ENCODE measurements at regions not wholly inside any gene's neighbourhood (a gene's known extent, or its start where the extent isn't known, plus 50 kb on each side); places are given as distances from the start of the nearest gene placed in this dataset.
"Not testable (repeated sequence)": the region's sequence is repeated elsewhere in the genome, so short reads cannot be mapped to it uniquely, and the experiment has no call there.

DNA sequence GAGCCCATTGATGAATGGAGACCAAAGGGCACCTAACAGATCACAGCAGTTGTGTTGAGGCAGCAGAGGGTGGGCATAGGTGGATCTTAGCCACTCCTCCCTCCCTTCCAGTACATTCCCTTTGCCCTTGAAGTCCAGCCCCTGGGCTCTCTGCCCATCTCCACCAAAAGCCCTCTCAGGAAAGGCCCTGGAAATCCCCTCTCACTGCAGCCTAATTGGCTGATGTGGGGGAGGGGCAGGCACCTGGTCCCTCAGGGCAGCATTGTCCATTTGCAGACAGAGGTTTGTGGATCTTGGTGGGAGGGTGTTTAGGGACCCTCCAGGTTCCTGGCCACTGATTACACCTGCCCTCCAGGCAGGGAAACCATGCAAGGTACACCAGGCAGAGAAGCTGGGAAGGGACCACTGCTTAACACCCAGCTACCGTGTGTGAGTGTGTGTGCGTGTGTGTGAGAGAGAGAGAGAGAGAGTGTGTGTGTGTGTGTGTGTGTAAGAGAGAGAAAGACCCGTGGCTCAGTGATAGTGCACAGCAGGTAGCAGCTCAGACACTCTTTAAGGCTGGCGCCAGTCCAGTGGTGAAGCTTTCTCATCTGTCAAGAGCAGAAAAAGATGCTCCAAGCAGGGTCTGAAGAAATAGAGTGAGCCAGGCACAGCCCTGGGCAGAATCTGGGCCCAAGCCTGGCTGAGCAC, 71.1 kb downstream of the MATN1 start:
- H3K27ac ChIP-seq, result no peak overlapping the region
- FAIRE-seq (no peak), ATAC-seq (no peak), DNase-seq (ENCODE audit: low read depth in 1 of 2, low spot score in 1 of 2) (no peak)
- TF ChIP-seq TP53 (CRISPR knock-in tag; IDR thresholded peaks at IDR 0.05), result no peak
- TF ChIP-seq RCOR1 (IDR thresholded peaks at IDR 0.05; ENCODE audit: low read depth, low read length), result no peak
- no peak for TF ChIP-seq ZFP36 (IDR thresholded peaks at IDR 0.05; ENCODE audit: borderline replicate concordance, partially characterized antibody)
- TF ChIP-seq HOXB13 (CRISPR knock-in tag; IDR thresholded peaks at IDR 0.05; ENCODE audit: low read depth), result no peak
- TF ChIP-seq KDM1A (IDR thresholded peaks at IDR 0.05; ENCODE audit: low read depth), result no peak
- no peak for TF ChIP-seq SREBF2 (IDR thresholded peaks at IDR 0.05)
- TF ChIP-seq MAZ (IDR thresholded peaks at IDR 0.05; ENCODE audit: borderline replicate concordance, low read depth, low read length), result no peak
- TF ChIP-seq, protein P1, sequence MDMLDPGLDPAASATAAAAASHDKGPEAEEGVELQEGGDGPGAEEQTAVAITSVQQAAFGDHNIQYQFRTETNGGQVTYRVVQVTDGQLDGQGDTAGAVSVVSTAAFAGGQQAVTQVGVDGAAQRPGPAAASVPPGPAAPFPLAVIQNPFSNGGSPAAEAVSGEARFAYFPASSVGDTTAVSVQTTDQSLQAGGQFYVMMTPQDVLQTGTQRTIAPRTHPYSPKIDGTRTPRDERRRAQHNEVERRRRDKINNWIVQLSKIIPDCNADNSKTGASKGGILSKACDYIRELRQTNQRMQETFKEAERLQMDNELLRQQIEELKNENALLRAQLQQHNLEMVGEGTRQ (IDR thresholded peaks at IDR 0.05), result no peak
- no peak overlapping the region for H3K4me2 ChIP-seq
- WGBS (ENCODE audit: missing lambda C conversion rate), result 63% methylated on average over 4 of the region's 4 CpGs
- POLR2A ChIA-PET, result no interaction called here
- H3K4me3 ChIP-seq, result no peak overlapping the region
- H3K9me3 ChIP-seq, result no peaks in the 10 kb centered on the region
- CTCF ChIA-PET, result no interaction called here
- H3K4me1 ChIP-seq, result no peaks in the 10 kb centered on the region

GRCh38 chr1:30651395-30651794, 72.0 kb downstream of the MATN1 start:
- WGBS (ENCODE audit: missing lambda C conversion rate), result 0% methylated on average over 1 of the region's 5 CpGs

DNA sequence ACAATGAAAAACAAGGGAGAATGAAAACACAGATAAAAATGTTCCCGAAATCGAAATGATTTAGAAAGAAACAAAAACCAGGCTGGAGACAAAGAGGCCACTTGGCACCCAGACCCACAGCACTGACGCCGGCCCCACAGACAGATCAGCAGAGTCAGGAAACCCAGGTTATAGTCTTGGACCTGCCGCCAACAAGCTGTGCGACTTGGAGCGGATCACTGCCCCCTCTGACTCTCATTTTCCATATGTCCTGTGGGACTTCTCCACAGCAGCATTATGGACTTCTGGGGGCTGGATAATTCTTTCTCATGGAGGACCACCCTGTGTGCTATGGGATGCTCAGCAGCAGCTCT, 72.4 kb downstream of the MATN1 start:
- Histone ChIP-seq H3K4me2 (no peak overlapping the region), H3K9me3 (no peaks in the 10 kb centered on the region), H3K4me3 (no peak overlapping the region), H3K4me1 (no peaks in the 10 kb centered on the region), H3K27ac (no peak overlapping the region)
- POLR2A ChIA-PET, result no interaction called here
- no peak for DNase-seq (ENCODE audit: low read depth in 1 of 2, low spot score in 1 of 2)
- CTCF ChIA-PET, result no interaction called here
- TF ChIP-seq, protein P2, sequence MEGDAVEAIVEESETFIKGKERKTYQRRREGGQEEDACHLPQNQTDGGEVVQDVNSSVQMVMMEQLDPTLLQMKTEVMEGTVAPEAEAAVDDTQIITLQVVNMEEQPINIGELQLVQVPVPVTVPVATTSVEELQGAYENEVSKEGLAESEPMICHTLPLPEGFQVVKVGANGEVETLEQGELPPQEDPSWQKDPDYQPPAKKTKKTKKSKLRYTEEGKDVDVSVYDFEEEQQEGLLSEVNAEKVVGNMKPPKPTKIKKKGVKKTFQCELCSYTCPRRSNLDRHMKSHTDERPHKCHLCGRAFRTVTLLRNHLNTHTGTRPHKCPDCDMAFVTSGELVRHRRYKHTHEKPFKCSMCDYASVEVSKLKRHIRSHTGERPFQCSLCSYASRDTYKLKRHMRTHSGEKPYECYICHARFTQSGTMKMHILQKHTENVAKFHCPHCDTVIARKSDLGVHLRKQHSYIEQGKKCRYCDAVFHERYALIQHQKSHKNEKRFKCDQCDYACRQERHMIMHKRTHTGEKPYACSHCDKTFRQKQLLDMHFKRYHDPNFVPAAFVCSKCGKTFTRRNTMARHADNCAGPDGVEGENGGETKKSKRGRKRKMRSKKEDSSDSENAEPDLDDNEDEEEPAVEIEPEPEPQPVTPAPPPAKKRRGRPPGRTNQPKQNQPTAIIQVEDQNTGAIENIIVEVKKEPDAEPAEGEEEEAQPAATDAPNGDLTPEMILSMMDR (IDR thresholded peaks at IDR 0.05), result no peak
- TF ChIP-seq, protein P3, sequence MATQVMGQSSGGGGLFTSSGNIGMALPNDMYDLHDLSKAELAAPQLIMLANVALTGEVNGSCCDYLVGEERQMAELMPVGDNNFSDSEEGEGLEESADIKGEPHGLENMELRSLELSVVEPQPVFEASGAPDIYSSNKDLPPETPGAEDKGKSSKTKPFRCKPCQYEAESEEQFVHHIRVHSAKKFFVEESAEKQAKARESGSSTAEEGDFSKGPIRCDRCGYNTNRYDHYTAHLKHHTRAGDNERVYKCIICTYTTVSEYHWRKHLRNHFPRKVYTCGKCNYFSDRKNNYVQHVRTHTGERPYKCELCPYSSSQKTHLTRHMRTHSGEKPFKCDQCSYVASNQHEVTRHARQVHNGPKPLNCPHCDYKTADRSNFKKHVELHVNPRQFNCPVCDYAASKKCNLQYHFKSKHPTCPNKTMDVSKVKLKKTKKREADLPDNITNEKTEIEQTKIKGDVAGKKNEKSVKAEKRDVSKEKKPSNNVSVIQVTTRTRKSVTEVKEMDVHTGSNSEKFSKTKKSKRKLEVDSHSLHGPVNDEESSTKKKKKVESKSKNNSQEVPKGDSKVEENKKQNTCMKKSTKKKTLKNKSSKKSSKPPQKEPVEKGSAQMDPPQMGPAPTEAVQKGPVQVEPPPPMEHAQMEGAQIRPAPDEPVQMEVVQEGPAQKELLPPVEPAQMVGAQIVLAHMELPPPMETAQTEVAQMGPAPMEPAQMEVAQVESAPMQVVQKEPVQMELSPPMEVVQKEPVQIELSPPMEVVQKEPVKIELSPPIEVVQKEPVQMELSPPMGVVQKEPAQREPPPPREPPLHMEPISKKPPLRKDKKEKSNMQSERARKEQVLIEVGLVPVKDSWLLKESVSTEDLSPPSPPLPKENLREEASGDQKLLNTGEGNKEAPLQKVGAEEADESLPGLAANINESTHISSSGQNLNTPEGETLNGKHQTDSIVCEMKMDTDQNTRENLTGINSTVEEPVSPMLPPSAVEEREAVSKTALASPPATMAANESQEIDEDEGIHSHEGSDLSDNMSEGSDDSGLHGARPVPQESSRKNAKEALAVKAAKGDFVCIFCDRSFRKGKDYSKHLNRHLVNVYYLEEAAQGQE (IDR thresholded peaks at IDR 0.05), result no peak
- TF ChIP-seq JUNB (IDR thresholded peaks at IDR 0.05) (no peak), HOXB13 (CRISPR knock-in tag; IDR thresholded peaks at IDR 0.05; ENCODE audit: low read depth) (no peak), HEYL (CRISPR knock-in tag; IDR thresholded peaks at IDR 0.05) (no peak), HDAC2 (IDR thresholded peaks at IDR 0.05) (no peak), GATA3 (IDR thresholded peaks at IDR 0.05; ENCODE audit: borderline replicate concordance) (no peak), NPAS2 (CRISPR knock-in tag; IDR thresholded peaks at IDR 0.05; ENCODE audit: borderline replicate concordance) (no peak), FOXS1 (CRISPR knock-in tag; IDR thresholded peaks at IDR 0.05) (no peak), ELK1 (IDR thresholded peaks at IDR 0.05; ENCODE audit: low read depth, low read length) (no peak), ESRRA (IDR thresholded peaks at IDR 0.05; ENCODE audit: borderline replicate concordance, low read length) (no peak), SMC3 (IDR thresholded peaks at IDR 0.05) (no peak), CBX8 (IDR thresholded peaks at IDR 0.05) (no peak)
- ATAC-seq, result no peak
- 66% methylated on average over 7 of the region's 7 CpGs for WGBS (ENCODE audit: missing lambda C conversion rate)
- FAIRE-seq, result no peak

More at GRCh38 chr1:30651395-30651794, 72.0 kb downstream of the MATN1 start:
- ATAC-seq; CTCF ChIA-PET; DNase-seq (ENCODE audit: low read depth in 1 of 2, low spot score in 1 of 2); H3K9me3 ChIP-seq; H3K4me1 ChIP-seq; FAIRE-seq; H3K27ac ChIP-seq; H3K4me3 ChIP-seq; POLR2A ChIA-PET; H3K4me2 ChIP-seq: not testable (repeated sequence)
